GM20431 (cell line): ENCODE measurements at regions not wholly inside any gene's neighbourhood (a gene's known extent, or its start where the extent isn't known, plus 50 kb on each side); places are given as distances from the start of the nearest gene placed in this dataset.

Experiments used
- in situ Hi-C: fragments of 300-500 bp; cut with MseI, MboI; formaldehyde crosslinking; loops from one replicate; pipeline ENCODE4 v1.15.0; 2020; ENCODE audit warnings: low sequenced_read_pairs; ENCODE audit not compliant: unreplicated experiment

- in situ Hi-C loops, result no loop called here
These were observed 88.2 kb downstream of the TMA16 start for GRCh38 chr4:163582703-163583102.

- in situ Hi-C loops, result no loop called here
These were observed 93.4 kb downstream of the TMA16 start for GRCh38 chr4:163587867-163588266.

- in situ Hi-C loops, result no loop called here
These were observed 94.0 kb downstream of the TMA16 start for GRCh38 chr4:163588532-163588931.

GRCh38 chr4:163590103-163590502 is 95.6 kb downstream of the TMA16 start:
- in situ Hi-C loops, result no loop called here

- in situ Hi-C loops, result no loop called here
These were observed 96.3 kb downstream of the TMA16 start for GRCh38 chr4:163590619-163591264.

- in situ Hi-C loops, result no loop called here
These were observed 97.1 kb downstream of the TMA16 start for GRCh38 chr4:163591614-163592020.

GRCh38 chr4:163592212-163592611 is 97.7 kb downstream of the TMA16 start:
- in situ Hi-C loops, result no loop called here

- in situ Hi-C loops, result no loop called here
These were observed 101.1 kb downstream of the TMA16 start for GRCh38 chr4:163595580-163595979.

GRCh38 chr4:163598028-163598427 is 103.5 kb downstream of the TMA16 start:
- in situ Hi-C loops, result no loop called here

GRCh38 chr4:163598489-163598888 is 104.0 kb downstream of the TMA16 start:
- in situ Hi-C loops, result no loop called here

- in situ Hi-C loops, result no loop called here
These were observed 106.2 kb downstream of the TMA16 start for GRCh38 chr4:163600727-163601126.

GRCh38 chr4:163603257-163603656 is 108.8 kb downstream of the TMA16 start:
- in situ Hi-C loops, result no loop called here

- in situ Hi-C loops, result no loop called here
These were observed 112.6 kb downstream of the TMA16 start for GRCh38 chr4:163606896-163607691.

- in situ Hi-C loops, result no loop called here
These were observed 114.5 kb downstream of the TMA16 start for GRCh38 chr4:163609019-163609418.

- in situ Hi-C loops, result no loop called here
These were observed 116.2 kb downstream of the TMA16 start for GRCh38 chr4:163610648-163611047.

- in situ Hi-C loops, result no loop called here
These were observed 116.7 kb downstream of the TMA16 start for GRCh38 chr4:163611182-163611581.

GRCh38 chr4:163611784-163612445 is 117.4 kb downstream of the TMA16 start:
- in situ Hi-C loops, result no loop called here

GRCh38 chr4:163612762-163613161 is 118.3 kb downstream of the TMA16 start:
- in situ Hi-C loops, result no loop called here

- in situ Hi-C loops, result no loop called here
These were observed 118.9 kb downstream of the TMA16 start for GRCh38 chr4:163613383-163613782.

GRCh38 chr4:163614866-163615265 is 120.4 kb downstream of the TMA16 start:
- in situ Hi-C loops, result no loop called here

GRCh38 chr4:163618845-163619244 is 124.4 kb downstream of the TMA16 start:
- in situ Hi-C loops, result no loop called here
